Peyer's patch (tissue), 4 donors: ENCODE measurements at regions not wholly inside any gene's neighbourhood (a gene's known extent, or its start where the extent isn't known, plus 50 kb on each side); places are given as distances from the start of the nearest gene placed in this dataset.

ENCODE experiments used
- DNase-seq, 3 donors: peaks; one replicate each; pipeline ENCODE4 v3.0.0-alpha.2; 2017 to 2019
- H3K27ac ChIP-seq, 4 donors: fragments of 200-600 bp; sonication (generic); one replicate each; pipeline ENCODE4 v1.5.1; 2016 to 2019
- H3K27me3 ChIP-seq, 2 donors: fragments of 200-600 bp; sonication (generic); one replicate each; pipeline ENCODE4 v1.5.1; 2019
- H3K36me3 ChIP-seq, 3 donors: fragments of 200-600 bp; sonication (generic); one replicate each; pipeline ENCODE4 v1.5.1; 2016 to 2019
- H3K4me1 ChIP-seq, 4 donors: fragments of 200-600 bp; sonication (generic); one replicate each; pipeline ENCODE4 v1.5.1; 2016 to 2019
- H3K4me3 ChIP-seq, 4 donors: fragments of 200-600 bp; sonication (generic); 1 replicate in 3 of 4; 2 replicates in 1 of 4; pipeline ENCODE4 v1.5.1; 2016 to 2019; ENCODE audit warnings: mild to moderate bottlenecking in 1 of 4
- H3K9me3 ChIP-seq, 4 donors: fragments of 200-600 bp; sonication (generic); one replicate each; pipeline ENCODE4 v1.5.1; 2016 to 2019; ENCODE audit warnings: mild to moderate bottlenecking in 1 of 4
- POLR2A ChIP-seq, 2 donors: fragments of 450-650 bp; IDR thresholded peaks; one replicate each; pipeline ENCODE4 v1.5.1; 2017; ENCODE audit warnings: antibody characterized with exemption in 2 of 2, mild to moderate bottlenecking in 2 of 2, moderate library complexity in 2 of 2
- TF ChIP-seq, protein P1 (sequence below), 6 experiments: fragments of 450-650 bp in 4 of 6; fragments of 200-600 bp in 2 of 6; sonication (generic) in 1 of 6; IDR thresholded peaks; one replicate each; pipeline ENCODE4 v1.5.1; 2017 to 2019; ENCODE audit warnings: antibody characterized with exemption in 6 of 6, mild to moderate bottlenecking in 3 of 6, moderate library complexity in 1 of 6

GRCh38 chr2:133940134-133940533 is 313.7 kb upstream of the MGAT5 start:
- DNase-seq, result no peak
- Histone ChIP-seq H3K9me3 (no peaks in the 10 kb centered on the region), H3K4me1 (no peaks in the 10 kb centered on the region), H3K4me3 (no peak overlapping the region), H3K27me3 (no peaks in the 10 kb centered on the region), H3K27ac (no peak overlapping the region), H3K36me3 (no peaks in the 10 kb centered on the region)
- no peak for TF ChIP-seq POLR2A (IDR thresholded peaks at IDR 0.05)
- TF ChIP-seq, protein P1, sequence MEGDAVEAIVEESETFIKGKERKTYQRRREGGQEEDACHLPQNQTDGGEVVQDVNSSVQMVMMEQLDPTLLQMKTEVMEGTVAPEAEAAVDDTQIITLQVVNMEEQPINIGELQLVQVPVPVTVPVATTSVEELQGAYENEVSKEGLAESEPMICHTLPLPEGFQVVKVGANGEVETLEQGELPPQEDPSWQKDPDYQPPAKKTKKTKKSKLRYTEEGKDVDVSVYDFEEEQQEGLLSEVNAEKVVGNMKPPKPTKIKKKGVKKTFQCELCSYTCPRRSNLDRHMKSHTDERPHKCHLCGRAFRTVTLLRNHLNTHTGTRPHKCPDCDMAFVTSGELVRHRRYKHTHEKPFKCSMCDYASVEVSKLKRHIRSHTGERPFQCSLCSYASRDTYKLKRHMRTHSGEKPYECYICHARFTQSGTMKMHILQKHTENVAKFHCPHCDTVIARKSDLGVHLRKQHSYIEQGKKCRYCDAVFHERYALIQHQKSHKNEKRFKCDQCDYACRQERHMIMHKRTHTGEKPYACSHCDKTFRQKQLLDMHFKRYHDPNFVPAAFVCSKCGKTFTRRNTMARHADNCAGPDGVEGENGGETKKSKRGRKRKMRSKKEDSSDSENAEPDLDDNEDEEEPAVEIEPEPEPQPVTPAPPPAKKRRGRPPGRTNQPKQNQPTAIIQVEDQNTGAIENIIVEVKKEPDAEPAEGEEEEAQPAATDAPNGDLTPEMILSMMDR (IDR thresholded peaks at IDR 0.05), result no peak

DNA sequence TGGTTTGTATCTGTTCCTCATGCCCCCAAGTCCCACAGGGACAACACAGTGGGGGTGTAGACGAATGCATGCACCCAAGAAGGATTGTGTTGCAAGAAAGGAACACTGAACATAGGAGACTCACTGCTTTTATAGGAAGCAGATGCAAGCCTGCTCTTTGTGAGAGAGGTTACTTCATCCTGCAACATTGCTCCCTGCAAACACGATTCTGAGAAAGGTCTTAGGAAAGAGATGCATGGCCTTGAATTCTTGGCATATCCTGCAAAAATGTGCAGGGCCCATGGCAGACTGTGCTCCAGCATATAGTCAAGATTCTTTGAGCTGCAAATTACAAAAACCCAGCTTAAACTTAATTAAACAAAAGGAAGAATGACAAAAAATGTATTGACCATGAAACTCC is 312.2 kb upstream of the MGAT5 start:
- Histone ChIP-seq H3K4me1 (no peaks in the 10 kb centered on the region), H3K27me3 (no peaks in the 10 kb centered on the region), H3K27ac (no peak overlapping the region), H3K4me3 (no peak overlapping the region), H3K9me3 (no peaks in the 10 kb centered on the region), H3K36me3 (no peaks in the 10 kb centered on the region)
- no peak for DNase-seq
- TF ChIP-seq POLR2A (IDR thresholded peaks at IDR 0.05), result no peak
- TF ChIP-seq, protein P1 (IDR thresholded peaks at IDR 0.05), result no peak

GRCh38 chr2:133942398-133942797 is 311.5 kb upstream of the MGAT5 start:
- no peaks in the 10 kb centered on the region for H3K4me1 ChIP-seq
- H3K9me3 ChIP-seq, result no peaks in the 10 kb centered on the region
- no peak overlapping the region for H3K27ac ChIP-seq
- TF ChIP-seq, protein P1 (IDR thresholded peaks at IDR 0.05), result no peak
- no peak for TF ChIP-seq POLR2A (IDR thresholded peaks at IDR 0.05)
- no peaks in the 10 kb centered on the region for H3K27me3 ChIP-seq
- H3K36me3 ChIP-seq, result no peaks in the 10 kb centered on the region
- no peak for DNase-seq
- H3K4me3 ChIP-seq, result no peak overlapping the region

DNA sequence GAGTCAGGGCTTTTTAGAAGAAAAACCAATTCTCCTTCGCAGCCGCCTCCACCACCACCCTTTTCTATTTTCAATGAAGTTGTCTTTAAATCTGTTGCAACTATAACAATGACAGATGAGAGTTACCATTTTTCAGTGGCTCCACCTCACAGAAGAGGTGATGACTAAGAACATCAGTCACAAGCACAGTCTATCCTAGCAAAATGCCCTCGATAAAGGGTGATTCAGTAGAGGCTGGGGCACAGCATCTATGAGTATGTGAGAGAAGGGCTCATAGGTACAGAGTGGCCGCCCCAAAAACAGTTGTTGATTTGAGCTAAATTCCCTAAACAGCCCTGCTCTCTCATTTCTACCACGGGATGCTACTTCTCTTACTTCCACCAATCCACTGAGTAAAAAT is 310.8 kb upstream of the MGAT5 start:
- Histone ChIP-seq H3K36me3 (no peaks in the 10 kb centered on the region), H3K27ac (no peak overlapping the region), H3K9me3 (no peaks in the 10 kb centered on the region), H3K27me3 (no peaks in the 10 kb centered on the region), H3K4me1 (no peaks in the 10 kb centered on the region), H3K4me3 (no peak overlapping the region)
- DNase-seq, result no peak
- no peak for TF ChIP-seq POLR2A (IDR thresholded peaks at IDR 0.05)
- TF ChIP-seq, protein P1 (IDR thresholded peaks at IDR 0.05), result no peak

- DNase-seq, result no peak
- no peak overlapping the region for H3K27ac ChIP-seq
- TF ChIP-seq, protein P1 (IDR thresholded peaks at IDR 0.05), result no peak
- no peak for TF ChIP-seq POLR2A (IDR thresholded peaks at IDR 0.05)
- no peaks in the 10 kb centered on the region for H3K27me3 ChIP-seq
- H3K9me3 ChIP-seq, result no peaks in the 10 kb centered on the region
- H3K4me3 ChIP-seq, result no peak overlapping the region
- no peaks in the 10 kb centered on the region for H3K4me1 ChIP-seq
- no peaks in the 10 kb centered on the region for H3K36me3 ChIP-seq
These were observed 308.8 kb upstream of the MGAT5 start for GRCh38 chr2:133945089-133945488.

DNA sequence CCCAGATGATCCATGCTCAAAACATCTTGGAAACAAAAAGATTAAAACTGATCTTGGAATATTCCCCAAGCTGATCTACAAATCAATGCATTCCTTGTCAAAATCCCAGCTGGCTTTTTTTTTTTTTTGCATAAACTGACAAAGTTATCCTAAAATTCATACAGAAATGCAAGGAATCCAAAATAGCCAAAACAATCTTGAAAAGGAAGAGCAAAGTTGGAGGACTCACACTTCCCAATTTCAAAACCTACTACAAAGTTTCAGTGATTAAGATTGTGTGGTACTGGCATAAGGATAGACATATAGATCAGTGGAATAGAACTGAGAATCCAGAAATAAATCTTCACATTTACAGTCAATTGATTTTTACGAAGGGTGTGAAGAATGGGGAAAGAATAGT is 306.8 kb upstream of the MGAT5 start:
- Histone ChIP-seq H3K4me3 (no peak overlapping the region), H3K36me3 (no peaks in the 10 kb centered on the region), H3K4me1 (no peaks in the 10 kb centered on the region), H3K9me3 (no peaks in the 10 kb centered on the region), H3K27ac (no peak overlapping the region), H3K27me3 (no peaks in the 10 kb centered on the region)
- DNase-seq, result no peak
- no peak for TF ChIP-seq POLR2A (IDR thresholded peaks at IDR 0.05)
- TF ChIP-seq, protein P1 (IDR thresholded peaks at IDR 0.05), result no peak
